ENCODE measurements at regions not wholly inside any gene's neighbourhood (a gene's known extent, or its start where the extent isn't known, plus 50 kb on each side); places are given as distances from the start of the nearest gene placed in this dataset.

GRCh38 chr13:106332621-106333020 is 202.8 kb downstream of the EFNB2 start:
- H4K8ac ChIP-seq (ENCODE audit: extremely low read depth, insufficient read depth, low read length), result no peak overlapping the region
- no peak for FAIRE-seq
- H3K4me1 ChIP-seq (replicated peaks in 1 of 4; ENCODE audit: control insufficient read depth in 3 of 4, insufficient read depth in 4 of 4, low read length in 3 of 4), result peaks cover 0 to 6% (median 1%) of the 10 kb centered on the region in 4 experiments; a peak in 2 of 7 replicates
- CTCF ChIA-PET (ENCODE audit: partially characterized antibody), result no interaction called here
- no peak overlapping the region for H3K18ac ChIP-seq (ENCODE audit: extremely low read depth, low read length)
- H3K23ac ChIP-seq (ENCODE audit: insufficient read length), result no peak overlapping the region
- no peak overlapping the region for H2BK12ac ChIP-seq (ENCODE audit: low read depth, low read length)
- no peak overlapping the region for H2AFZ ChIP-seq (ENCODE audit: low read length)
- no peaks in the 10 kb centered on the region for H3K9me3 ChIP-seq (ENCODE audit: insufficient read depth in 2 of 2, low read depth in 1 of 2, low read length in 1 of 2)
- no peak for DNase-seq (ENCODE audit: low read depth in 1 of 2, low spot score in 2 of 2)
- H3K56ac ChIP-seq (replicated peaks; ENCODE audit: insufficient read length, low read depth, low read length), result no peak overlapping the region
- 63% methylated on average over 4 of the region's 4 CpGs; no CpG with 5 or more reads in 1 of the 2 experiments for WGBS, 2 experiments (ENCODE audit: extremely low coverage in 1 of 2, insufficient coverage in 1 of 2, insufficient read length in 1 of 2, insufficient replicate concordance in 2 of 2, low coverage in 1 of 2, low lambda C conversion rate in 2 of 2, missing lambda C conversion rate in 1 of 2)
- TF ChIP-seq SRF (IDR thresholded peaks at IDR 0.05; ENCODE audit: low read depth, low read length) (no peak), SP2 (IDR thresholded peaks at IDR 0.05; ENCODE audit: low read length) (no peak), JUN (IDR thresholded peaks at IDR 0.05; ENCODE audit: low read depth, low read length) (no peak), FOSL1 (IDR thresholded peaks at IDR 0.05; ENCODE audit: insufficient read depth, low read depth, low read length) (no peak), E2F6 (IDR thresholded peaks at IDR 0.05) (no peak), ATF2 (IDR thresholded peaks at IDR 0.05; ENCODE audit: low read length) (no peak), TEAD4 (IDR thresholded peaks at IDR 0.05; ENCODE audit: low read depth, low read length) (no peak), RNF2 (IDR thresholded peaks at IDR 0.05; ENCODE audit: borderline replicate concordance, low read depth, low read length, missing control alignments, poor library complexity, severe bottlenecking) (no peak)
- no peaks in the 10 kb centered on the region for H3K79me2 ChIP-seq (ENCODE audit: control insufficient read depth in 1 of 2, insufficient read depth in 2 of 2, low read length in 2 of 2)
- no peak overlapping the region for H3K9ac ChIP-seq (replicated peaks in 1 of 4; ENCODE audit: extremely low read depth in 1 of 4, low read depth in 3 of 4, low read length in 3 of 4)
- no peak overlapping the region for H2BK5ac ChIP-seq (ENCODE audit: low read depth, low read length)
- H3K4me3 ChIP-seq (ENCODE audit: extremely low read depth in 1 of 4, insufficient read depth in 2 of 4, low read depth in 3 of 4, low read length in 4 of 4), result no peak overlapping the region
- H3K36me3 ChIP-seq (ENCODE audit: control insufficient read depth in 2 of 4, insufficient read depth in 4 of 4, low read length in 3 of 4), result no peaks in the 10 kb centered on the region
- no peaks in the 10 kb centered on the region for H4K20me1 ChIP-seq (replicated peaks in 1 of 2; ENCODE audit: control insufficient read depth in 1 of 2, insufficient read depth in 2 of 2, low read length in 2 of 2)
- no peak overlapping the region for H3K14ac ChIP-seq (ENCODE audit: insufficient read length)
- H4K5ac ChIP-seq (ENCODE audit: insufficient read length, low read depth, low read length), result no peak overlapping the region
- no peak overlapping the region for H2BK120ac ChIP-seq (replicated peaks; ENCODE audit: low read depth, low read length)
- no peaks in the 10 kb centered on the region for H3K27me3 ChIP-seq (replicated peaks in 1 of 4; ENCODE audit: control insufficient read depth in 3 of 4, extremely low read depth in 1 of 4, insufficient read depth in 3 of 4, low read length in 3 of 4)
- H2BK20ac ChIP-seq (ENCODE audit: low read length), result no peak overlapping the region; the same call in 1 of the 2 replicates
- H3K4ac ChIP-seq (replicated peaks; ENCODE audit: insufficient read length, low read depth, low read length), result no peak overlapping the region
- no peak overlapping the region for H3K27ac ChIP-seq (ENCODE audit: low read depth, low read length)
- no peaks in the 10 kb centered on the region for H3K23me2 ChIP-seq (ENCODE audit: low read depth, low read length)
- H3K4me2 ChIP-seq (ENCODE audit: insufficient read depth in 1 of 2, low read depth in 2 of 2, low read length in 2 of 2), result no peak overlapping the region
- no peak overlapping the region for H4K91ac ChIP-seq (replicated peaks; ENCODE audit: insufficient read length, low read length)
- H2AK5ac ChIP-seq (ENCODE audit: low read depth, low read length), result no peak overlapping the region
- POLR2A ChIA-PET (ENCODE audit: partially characterized antibody), result no interaction called here
- H3K79me1 ChIP-seq (ENCODE audit: low read depth, low read length), result no peaks in the 10 kb centered on the region
- no peak overlapping the region for H2BK15ac ChIP-seq (ENCODE audit: low read length)
